ENCODE measurements at regions not wholly inside any gene's neighbourhood (a gene's known extent, or its start where the extent isn't known, plus 50 kb on each side); places are given as distances from the start of the nearest gene placed in this dataset.

DNA sequence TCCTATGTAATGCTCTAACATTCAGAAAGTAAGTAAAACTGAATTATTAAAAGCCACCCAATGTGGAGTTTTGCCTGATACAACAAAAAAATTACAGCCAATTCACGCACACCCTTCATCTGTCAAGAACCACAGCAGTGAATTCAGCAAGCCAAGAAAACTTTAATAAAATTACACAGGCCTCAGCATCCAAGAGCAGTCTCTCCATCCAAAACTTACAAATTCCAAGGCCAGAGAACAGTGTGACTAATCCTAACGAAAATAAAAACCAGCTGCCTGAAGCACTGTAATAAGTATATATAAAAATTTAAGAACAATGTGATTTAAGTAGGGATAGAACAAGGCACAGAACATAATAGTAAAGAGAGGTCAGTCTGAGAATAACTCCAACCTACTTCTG lies 54.2 kb downstream of the SIX6 start:
- DNase-seq: no peak

- peak; percentile 58 for DNase-seq
Observed at GRCh38 chr14:60565211-60565610, 56.3 kb downstream of the SIX6 start.

GRCh38 chr14:60566101-60566500 lies 57.2 kb downstream of the SIX6 start:
- no peak for DNase-seq

- DNase-seq: no peak
Observed at GRCh38 chr14:60573943-60574495, 65.1 kb downstream of the SIX6 start.

GRCh38 chr14:60575008-60575407 lies 66.1 kb downstream of the SIX6 start:
- DNase-seq: no peak

DNA sequence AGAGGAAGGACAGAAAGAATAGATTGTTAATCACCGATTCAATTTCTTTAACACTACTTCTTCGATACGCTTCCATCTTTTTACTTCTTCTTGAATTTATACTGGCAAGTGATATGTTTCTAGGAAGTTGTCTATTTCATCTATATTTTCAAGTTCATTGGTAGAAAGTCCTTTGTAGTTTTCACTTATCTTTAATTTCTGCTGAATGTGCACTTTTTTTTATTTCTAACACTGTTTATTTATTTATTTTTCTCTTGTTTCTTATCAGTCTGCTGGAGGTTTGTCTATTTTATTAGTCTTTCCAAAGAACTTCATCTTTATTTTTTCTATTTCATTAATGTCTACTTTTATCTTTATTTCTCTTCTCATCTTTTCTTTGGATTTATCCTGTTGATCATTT lies 63.6 kb downstream of the SIX1 start:
- no peak for DNase-seq

- DNase-seq: no peak
Observed at GRCh38 chr14:60589442-60589841, 59.8 kb downstream of the SIX1 start.

GRCh38 chr14:60590991-60591414 lies 58.3 kb downstream of the SIX1 start:
- no peak for DNase-seq
